Esophagus squamous epithelium (tissue), 5 donors: ENCODE measurements at regions not wholly inside any gene's neighbourhood (a gene's known extent, or its start where the extent isn't known, plus 50 kb on each side); places are given as distances from the start of the nearest gene placed in this dataset.

Source experiments
- DNase-seq: peaks from one replicate; lab custom pipeline; 2025; lab: John Stamatoyannopoulos, UW
- H3K27ac ChIP-seq, 4 donors: fragments of 200-600 bp; sonication (generic); one replicate each; pipeline ENCODE4 v1.5.1; 2016 to 2019; ENCODE audit warnings: mild to moderate bottlenecking in 1 of 4
- H3K27me3 ChIP-seq, 4 donors: fragments of 200-600 bp; sonication (generic); 1 replicate in 3 of 4; 2 replicates in 1 of 4; pipeline versions ENCODE4 v1.5.1 to v1.6.0; 2017 to 2021; ENCODE audit warnings: antibody characterized with exemption in 1 of 4
- H3K36me3 ChIP-seq, 3 donors: fragments of 200-600 bp; sonication (generic); one replicate each; pipeline ENCODE4 v1.5.1; 2016 to 2019
- H3K4me1 ChIP-seq, 3 donors: fragments of 200-600 bp; sonication (generic); one replicate each; pipeline ENCODE4 v1.5.1; 2017 to 2019
- H3K4me3 ChIP-seq, 4 donors: fragments of 200-600 bp; sonication (generic); 1 replicate in 3 of 4; 2 replicates in 1 of 4; pipeline ENCODE4 v1.5.1; 2016 to 2019; ENCODE audit warnings: mild to moderate bottlenecking in 2 of 4, moderate library complexity in 1 of 4
- H3K9me3 ChIP-seq, 3 donors: fragments of 200-600 bp; sonication (generic); one replicate each; pipeline ENCODE4 v1.5.1; 2016 to 2019
- POLR2A ChIP-seq, 4 donors: fragments of 450-650 bp; IDR thresholded peaks; one replicate each; pipeline ENCODE4 v1.6.1; 2017; ENCODE audit warnings: antibody characterized with exemption in 4 of 4, mild to moderate bottlenecking in 4 of 4, moderate library complexity in 3 of 4
- WGBS, 2 donors: methylation state at CpG; one replicate each; pipeline ENCODE4 v1.1.5; 2018; 5-methylcytosine and 5-hydroxymethylcytosine counted together
- intact Hi-C: fragments of 100-400 bp; cut with DNase I; formaldehyde crosslinking; loops from one replicate; pipeline ENCODE4 v1.15.0; 2022
- TF ChIP-seq, protein P1 (sequence below), 6 experiments: fragments of 450-650 bp in 4 of 6; fragments of 200-600 bp in 2 of 6; sonication (generic) in 2 of 6; IDR thresholded peaks; one replicate each; pipeline ENCODE4 v1.5.1; 2016 to 2019; ENCODE audit warnings: antibody characterized with exemption in 6 of 6, mild to moderate bottlenecking in 4 of 6, moderate library complexity in 4 of 6
- donor health status: DM: yes; HTN: yes; CAD: no.

DNA sequence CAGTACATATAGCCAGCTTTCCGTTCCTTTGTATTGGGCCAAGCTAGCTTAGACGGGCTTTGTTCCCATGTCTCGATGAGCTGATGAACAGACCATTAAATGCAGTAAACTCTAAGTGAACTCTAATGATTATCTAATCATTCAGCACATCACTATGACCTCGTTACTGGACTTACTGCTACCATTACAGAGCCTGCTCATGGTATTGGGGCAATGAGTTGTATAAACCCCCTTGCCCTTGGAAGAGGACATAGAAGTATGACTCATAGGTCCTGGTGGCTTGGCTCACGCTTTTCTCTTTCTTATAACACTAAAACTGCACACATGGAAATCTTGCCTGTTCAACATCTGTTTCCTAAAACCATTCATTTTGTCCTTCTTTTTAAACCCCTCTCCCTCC is 93.6 kb upstream of the DYNLRB2 start:
- intact Hi-C loops, result no loop called here
- TF ChIP-seq POLR2A (IDR thresholded peaks at IDR 0.05), result no peak
- TF ChIP-seq, protein P1, sequence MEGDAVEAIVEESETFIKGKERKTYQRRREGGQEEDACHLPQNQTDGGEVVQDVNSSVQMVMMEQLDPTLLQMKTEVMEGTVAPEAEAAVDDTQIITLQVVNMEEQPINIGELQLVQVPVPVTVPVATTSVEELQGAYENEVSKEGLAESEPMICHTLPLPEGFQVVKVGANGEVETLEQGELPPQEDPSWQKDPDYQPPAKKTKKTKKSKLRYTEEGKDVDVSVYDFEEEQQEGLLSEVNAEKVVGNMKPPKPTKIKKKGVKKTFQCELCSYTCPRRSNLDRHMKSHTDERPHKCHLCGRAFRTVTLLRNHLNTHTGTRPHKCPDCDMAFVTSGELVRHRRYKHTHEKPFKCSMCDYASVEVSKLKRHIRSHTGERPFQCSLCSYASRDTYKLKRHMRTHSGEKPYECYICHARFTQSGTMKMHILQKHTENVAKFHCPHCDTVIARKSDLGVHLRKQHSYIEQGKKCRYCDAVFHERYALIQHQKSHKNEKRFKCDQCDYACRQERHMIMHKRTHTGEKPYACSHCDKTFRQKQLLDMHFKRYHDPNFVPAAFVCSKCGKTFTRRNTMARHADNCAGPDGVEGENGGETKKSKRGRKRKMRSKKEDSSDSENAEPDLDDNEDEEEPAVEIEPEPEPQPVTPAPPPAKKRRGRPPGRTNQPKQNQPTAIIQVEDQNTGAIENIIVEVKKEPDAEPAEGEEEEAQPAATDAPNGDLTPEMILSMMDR (IDR thresholded peaks at IDR 0.05), result no peak
- DNase-seq, result no peak
- Histone ChIP-seq H3K4me3 (no peak overlapping the region), H3K9me3 (no peaks in the 10 kb centered on the region), H3K36me3 (no peaks in the 10 kb centered on the region), H3K27me3 (peaks cover 0 to 11% (median 0%) of the 10 kb centered on the region in 4 donors), H3K4me1 (no peaks in the 10 kb centered on the region), H3K27ac (no peak overlapping the region)
- 70 to 74% methylated on average over 5 of the region's 5 CpGs for WGBS, 2 donors

- DNase-seq, result no peak
- Histone ChIP-seq H3K27ac (no peak overlapping the region), H3K4me3 (no peak overlapping the region), H3K4me1 (no peaks in the 10 kb centered on the region), H3K36me3 (no peaks in the 10 kb centered on the region), H3K9me3 (no peaks in the 10 kb centered on the region), H3K27me3 (no peaks in the 10 kb centered on the region)
- TF ChIP-seq, protein P1 (IDR thresholded peaks at IDR 0.05), result no peak
- no peak for TF ChIP-seq POLR2A (IDR thresholded peaks at IDR 0.05)
- intact Hi-C loops, result no loop called here
- 27 to 66% methylated on average over 5 of the region's 5 CpGs for WGBS, 2 donors
Observed at GRCh38 chr16:80442779-80443178, 98.0 kb upstream of the DYNLRB2 start.

GRCh38 chr16:80441935-80442334 is 98.9 kb upstream of the DYNLRB2 start:
- TF ChIP-seq, protein P1 (IDR thresholded peaks at IDR 0.05), result no peak
- no peak for TF ChIP-seq POLR2A (IDR thresholded peaks at IDR 0.05)
- Histone ChIP-seq H3K4me1 (no peaks in the 10 kb centered on the region), H3K9me3 (no peaks in the 10 kb centered on the region), H3K27me3 (no peaks in the 10 kb centered on the region), H3K36me3 (no peaks in the 10 kb centered on the region), H3K27ac (no peak overlapping the region), H3K4me3 (no peak overlapping the region)
- 40 to 80% methylated on average over 1 of the region's 1 CpG for WGBS, 2 donors
- no peak for DNase-seq
- intact Hi-C loops, result no loop called here

- DNase-seq, result no peak
- H3K9me3 ChIP-seq, result no peaks in the 10 kb centered on the region
- intact Hi-C loops, result no loop called here
- H3K27me3 ChIP-seq, result no peaks in the 10 kb centered on the region
- WGBS, 2 donors, result 34 to 50% methylated on average over 2 of the region's 2 CpGs
- no peaks in the 10 kb centered on the region for H3K36me3 ChIP-seq
- TF ChIP-seq, protein P1 (IDR thresholded peaks at IDR 0.05), result no peak
- TF ChIP-seq POLR2A (IDR thresholded peaks at IDR 0.05), result no peak
- H3K4me1 ChIP-seq, result no peaks in the 10 kb centered on the region
- H3K27ac ChIP-seq, result no peak overlapping the region
- no peak overlapping the region for H3K4me3 ChIP-seq
Observed at GRCh38 chr16:80440667-80441066, 100.1 kb upstream of the DYNLRB2 start.

- TF ChIP-seq POLR2A (IDR thresholded peaks at IDR 0.05), result no peak
- TF ChIP-seq, protein P1 (IDR thresholded peaks at IDR 0.05), result no peak
- Histone ChIP-seq H3K4me3 (no peak overlapping the region), H3K27ac (no peak overlapping the region), H3K27me3 (no peaks in the 10 kb centered on the region), H3K9me3 (no peaks in the 10 kb centered on the region), H3K36me3 (no peaks in the 10 kb centered on the region), H3K4me1 (no peaks in the 10 kb centered on the region)
- DNase-seq, result no peak
- WGBS, 2 donors, result 88 to 100% methylated on average over 2 of the region's 2 CpGs
- intact Hi-C loops, result no loop called here
Observed at GRCh38 chr16:80437707-80438106, 103.1 kb upstream of the DYNLRB2 start.
